ENCODE measurements at regions not wholly inside any gene's neighbourhood (a gene's known extent, or its start where the extent isn't known, plus 50 kb on each side); places are given as distances from the start of the nearest gene placed in this dataset.

DNA sequence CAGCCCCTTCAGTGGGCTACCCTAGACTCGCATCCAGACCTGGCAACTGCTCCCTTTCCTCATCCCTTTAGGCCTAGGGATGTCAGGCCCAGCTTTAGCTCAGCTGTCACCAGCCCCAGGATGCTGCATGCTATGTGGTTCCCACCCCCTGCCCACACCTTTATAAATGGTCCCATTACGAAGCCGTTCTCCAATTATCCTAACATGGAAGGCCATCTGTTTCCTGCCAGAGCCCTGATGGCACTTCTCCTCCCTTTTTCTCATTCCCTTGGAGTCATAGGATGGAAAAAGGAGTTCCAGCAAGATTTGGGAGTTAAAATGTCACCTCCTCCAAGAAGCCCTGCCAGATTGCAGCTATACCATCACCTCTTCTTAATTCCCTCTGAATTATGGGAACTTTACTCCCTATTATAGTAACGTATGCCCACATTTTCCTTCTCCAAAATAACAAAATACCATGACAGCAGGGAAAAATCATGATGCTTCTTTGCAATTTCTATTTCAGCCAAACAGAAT is 205.0 kb upstream of the GRIK3 start:
- DNase-seq (ENCODE audit: low read depth, low spot score) = no peak

- no peak for DNase-seq (ENCODE audit: low read depth, low spot score)
These were observed 206.6 kb upstream of the GRIK3 start for GRCh38 chr1:37240897-37241296.

DNA sequence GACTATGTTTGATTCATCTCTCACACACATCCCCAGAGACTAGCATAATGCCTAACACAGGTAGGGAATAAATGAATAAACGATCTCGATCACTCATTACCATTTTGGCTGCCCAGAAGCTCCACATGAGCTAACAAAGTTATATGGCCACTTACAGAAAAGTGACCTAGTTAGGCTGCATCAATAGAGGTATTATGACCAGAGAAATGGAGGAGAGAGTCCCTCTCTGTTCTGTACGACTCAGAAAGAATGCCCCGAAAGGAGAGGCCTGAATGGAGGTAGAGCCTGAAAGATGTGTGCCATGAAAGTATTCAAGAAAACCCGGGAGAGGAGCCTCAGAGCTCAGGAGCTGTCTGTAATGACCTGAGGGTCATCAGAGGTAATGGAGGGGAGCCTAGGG is 208.2 kb upstream of the GRIK3 start:
- DNase-seq (ENCODE audit: low read depth, low spot score) = no peak

- no peak for DNase-seq (ENCODE audit: low read depth, low spot score)
These were observed 209.2 kb upstream of the GRIK3 start for GRCh38 chr1:37243368-37244082.

GRCh38 chr1:37244083-37244480 is 209.8 kb upstream of the GRIK3 start:
- DNase-seq (ENCODE audit: low read depth, low spot score) = no peak

GRCh38 chr1:37244815-37245214 is 210.5 kb upstream of the GRIK3 start:
- no peak for DNase-seq (ENCODE audit: low read depth, low spot score)

- no peak for DNase-seq (ENCODE audit: low read depth, low spot score)
These were observed 212.3 kb upstream of the GRIK3 start for GRCh38 chr1:37246631-37247030.

DNA sequence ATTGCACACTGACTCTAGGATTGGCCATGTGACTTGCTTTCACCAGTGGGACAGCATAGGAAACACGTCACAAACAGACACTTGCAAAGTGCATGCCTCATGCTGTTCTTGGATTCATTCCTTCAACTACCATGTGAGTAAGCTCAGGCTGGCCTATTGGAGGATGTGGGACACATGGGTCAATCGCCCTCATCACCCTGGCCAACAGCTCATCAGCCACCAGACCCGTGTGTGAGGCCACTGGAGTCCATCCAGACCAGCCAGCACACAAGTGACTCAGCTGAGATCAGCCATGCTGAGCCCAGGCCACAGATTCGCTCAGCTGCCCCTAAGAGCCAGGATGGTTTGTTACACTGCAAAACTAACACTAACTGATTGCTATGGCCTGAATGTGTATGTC is 216.1 kb upstream of the GRIK3 start:
- no peak for DNase-seq (ENCODE audit: low read depth, low spot score)

GRCh38 chr1:37255136-37255795 is 219.1 kb upstream of the ZC3H12A start:
- DNase-seq (ENCODE audit: low read depth, low spot score) = peak; percentile 50

GRCh38 chr1:37255868-37256267 is 218.5 kb upstream of the ZC3H12A start:
- no peak for DNase-seq (ENCODE audit: low read depth, low spot score)

- no peak for DNase-seq (ENCODE audit: low read depth, low spot score)
These were observed 216.7 kb upstream of the ZC3H12A start for GRCh38 chr1:37257646-37258045.

- no peak for DNase-seq (ENCODE audit: low read depth, low spot score)
These were observed 216.3 kb upstream of the ZC3H12A start for GRCh38 chr1:37258068-37258467.

- DNase-seq (ENCODE audit: low read depth, low spot score) = no peak
These were observed 215.4 kb upstream of the ZC3H12A start for GRCh38 chr1:37259019-37259418.

DNA sequence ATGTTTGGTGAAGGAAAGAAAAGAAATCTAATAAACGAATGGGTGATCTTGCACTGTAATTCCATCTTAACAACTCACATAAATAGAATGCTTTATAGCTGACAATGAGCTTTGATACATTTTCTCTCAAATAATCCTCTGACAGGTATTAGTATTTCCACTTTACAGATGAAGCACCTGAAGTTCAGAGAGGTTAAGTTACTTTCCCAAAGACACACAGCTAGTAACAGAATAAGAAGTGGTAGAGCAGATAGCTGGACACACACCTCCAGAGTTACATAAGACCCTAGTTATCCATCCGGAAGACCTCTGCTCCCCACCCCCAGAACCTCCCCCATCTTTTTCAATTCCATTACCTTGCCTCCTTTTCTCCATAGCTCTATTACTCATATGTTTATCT is 213.3 kb upstream of the ZC3H12A start:
- no peak for DNase-seq (ENCODE audit: low read depth, low spot score)

GRCh38 chr1:37262439-37263170 is 211.8 kb upstream of the ZC3H12A start:
- no peak for DNase-seq (ENCODE audit: low read depth, low spot score)

DNA sequence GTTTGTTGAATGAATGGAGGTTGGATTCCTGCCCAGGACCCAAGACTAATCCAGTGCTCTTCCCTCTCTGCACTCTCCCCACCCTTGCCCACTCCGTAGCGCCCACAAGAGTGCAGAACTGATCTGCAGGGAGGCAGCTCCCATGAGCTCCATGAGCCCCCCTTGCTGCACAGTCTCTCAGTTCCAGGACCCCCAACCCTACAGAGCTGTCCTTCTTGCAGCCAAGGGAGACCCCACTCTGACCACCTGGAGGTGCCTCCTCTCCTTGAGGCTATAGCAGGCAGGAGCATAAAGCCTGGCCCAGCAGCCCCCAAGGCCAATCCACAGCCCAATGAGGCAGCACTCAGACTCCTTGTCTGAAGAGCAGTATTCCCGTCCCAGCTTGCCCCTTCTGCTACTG is 209.2 kb upstream of the ZC3H12A start:
- no peak for DNase-seq (ENCODE audit: low read depth, low spot score)

- DNase-seq (ENCODE audit: low read depth, low spot score) = no peak
These were observed 208.4 kb upstream of the ZC3H12A start for GRCh38 chr1:37265786-37266667.

GRCh38 chr1:37267111-37267835 is 207.1 kb upstream of the ZC3H12A start:
- peak; percentile 28 for DNase-seq (ENCODE audit: low read depth, low spot score)

- DNase-seq (ENCODE audit: low read depth, low spot score) = no peak
These were observed 203.7 kb upstream of the ZC3H12A start for GRCh38 chr1:37270639-37271038.

DNA sequence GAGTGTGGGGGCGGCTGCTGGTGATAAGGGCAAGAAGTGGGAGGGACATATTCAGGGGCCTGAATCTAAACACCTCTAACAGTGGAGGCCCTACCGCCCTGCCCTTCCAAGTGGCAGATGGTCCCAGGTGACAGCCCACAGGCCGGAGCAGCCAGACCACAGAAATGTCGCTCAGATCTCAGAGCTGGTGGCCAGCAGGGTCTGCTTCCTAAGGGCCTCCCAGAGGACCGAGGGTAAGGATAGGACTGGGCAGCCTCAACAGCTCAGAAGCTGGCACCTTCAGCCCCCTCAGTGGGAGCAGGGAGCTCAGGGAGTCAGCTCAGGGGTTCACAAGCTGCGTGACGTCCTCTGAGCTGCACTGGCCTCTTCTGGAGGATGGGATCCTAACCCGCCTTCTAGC is 201.8 kb upstream of the ZC3H12A start:
- DNase-seq (ENCODE audit: low read depth, low spot score) = no peak

GRCh38 chr1:37274486-37274885 is 199.9 kb upstream of the ZC3H12A start:
- no peak for DNase-seq (ENCODE audit: low read depth, low spot score)

All from astrocyte of the hippocampus (primary cell).